Ishikawa (cell line): ENCODE measurements at regions not wholly inside any gene's neighbourhood (a gene's known extent, or its start where the extent isn't known, plus 50 kb on each side); places are given as distances from the start of the nearest gene placed in this dataset.

Experiments used
- MAX ChIP-seq: IDR thresholded peaks from 2 replicates; pipeline ENCODE4 v1.6.1; 2012
- TAF1 ChIP-seq: IDR thresholded peaks from 2 replicates; pipeline ENCODE4 v1.6.1; 2012; ENCODE audit warnings: low read depth, mild to moderate bottlenecking
- ZBTB7A ChIP-seq: IDR thresholded peaks from 2 replicates; pipeline ENCODE4 v1.6.1; 2012; ENCODE audit warnings: low read depth
- TF ChIP-seq, protein P1 (sequence below): IDR thresholded peaks from 2 replicates; pipeline ENCODE4 v1.6.1; 2012; ENCODE audit warnings: low read depth, mild to moderate bottlenecking

DNA sequence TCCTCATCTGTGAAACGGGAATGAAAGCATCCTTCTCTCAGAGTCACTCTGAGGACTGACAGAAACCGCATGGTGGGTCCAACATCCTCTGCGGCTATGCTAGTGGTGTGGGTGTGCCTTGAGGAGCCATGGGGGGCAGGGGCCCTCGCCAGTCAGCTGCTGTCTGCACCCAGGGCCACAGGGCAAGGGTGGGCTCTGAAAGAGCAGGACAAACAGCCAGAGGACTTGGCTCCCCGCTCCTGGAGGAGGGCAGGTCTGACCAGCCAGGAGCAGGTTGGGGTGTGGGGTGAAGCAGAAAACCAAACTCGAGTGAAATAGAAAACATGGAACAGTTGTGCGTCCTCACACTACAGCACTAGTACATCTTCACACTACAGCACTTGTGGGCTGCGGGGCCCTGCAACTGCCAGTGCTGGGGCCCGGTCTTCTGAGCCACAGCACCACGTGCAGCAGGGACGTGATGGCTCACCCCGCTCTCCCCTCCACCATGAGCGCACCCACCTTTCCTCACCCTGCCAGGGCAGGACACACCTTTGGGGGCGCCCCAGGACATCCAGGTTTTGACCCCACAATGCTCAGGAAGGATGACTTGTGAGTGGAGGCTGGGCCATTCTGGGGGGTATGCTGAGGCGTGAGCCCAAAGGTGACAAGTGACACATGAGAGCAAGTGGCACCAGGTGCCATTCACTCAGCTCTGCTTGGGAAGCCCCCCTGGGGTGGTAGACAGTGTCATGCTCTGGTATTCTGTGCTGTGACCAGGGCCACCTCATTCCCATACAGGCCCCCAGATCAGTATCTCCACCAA, 96.1 kb upstream of the RET start:
- TF ChIP-seq TAF1, result no peak
- no peak for TF ChIP-seq MAX
- no peak for TF ChIP-seq ZBTB7A
- TF ChIP-seq, protein P1, sequence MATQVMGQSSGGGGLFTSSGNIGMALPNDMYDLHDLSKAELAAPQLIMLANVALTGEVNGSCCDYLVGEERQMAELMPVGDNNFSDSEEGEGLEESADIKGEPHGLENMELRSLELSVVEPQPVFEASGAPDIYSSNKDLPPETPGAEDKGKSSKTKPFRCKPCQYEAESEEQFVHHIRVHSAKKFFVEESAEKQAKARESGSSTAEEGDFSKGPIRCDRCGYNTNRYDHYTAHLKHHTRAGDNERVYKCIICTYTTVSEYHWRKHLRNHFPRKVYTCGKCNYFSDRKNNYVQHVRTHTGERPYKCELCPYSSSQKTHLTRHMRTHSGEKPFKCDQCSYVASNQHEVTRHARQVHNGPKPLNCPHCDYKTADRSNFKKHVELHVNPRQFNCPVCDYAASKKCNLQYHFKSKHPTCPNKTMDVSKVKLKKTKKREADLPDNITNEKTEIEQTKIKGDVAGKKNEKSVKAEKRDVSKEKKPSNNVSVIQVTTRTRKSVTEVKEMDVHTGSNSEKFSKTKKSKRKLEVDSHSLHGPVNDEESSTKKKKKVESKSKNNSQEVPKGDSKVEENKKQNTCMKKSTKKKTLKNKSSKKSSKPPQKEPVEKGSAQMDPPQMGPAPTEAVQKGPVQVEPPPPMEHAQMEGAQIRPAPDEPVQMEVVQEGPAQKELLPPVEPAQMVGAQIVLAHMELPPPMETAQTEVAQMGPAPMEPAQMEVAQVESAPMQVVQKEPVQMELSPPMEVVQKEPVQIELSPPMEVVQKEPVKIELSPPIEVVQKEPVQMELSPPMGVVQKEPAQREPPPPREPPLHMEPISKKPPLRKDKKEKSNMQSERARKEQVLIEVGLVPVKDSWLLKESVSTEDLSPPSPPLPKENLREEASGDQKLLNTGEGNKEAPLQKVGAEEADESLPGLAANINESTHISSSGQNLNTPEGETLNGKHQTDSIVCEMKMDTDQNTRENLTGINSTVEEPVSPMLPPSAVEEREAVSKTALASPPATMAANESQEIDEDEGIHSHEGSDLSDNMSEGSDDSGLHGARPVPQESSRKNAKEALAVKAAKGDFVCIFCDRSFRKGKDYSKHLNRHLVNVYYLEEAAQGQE, result no peak
